PC-9 (cell line): ENCODE measurements at regions not wholly inside any gene's neighbourhood (a gene's known extent, or its start where the extent isn't known, plus 50 kb on each side); places are given as distances from the start of the nearest gene placed in this dataset.

Experiments
- BruUV-seq: library from RNA; stranded (reverse); fragments of 400-500 nt; replicated peaks from 2 replicates; lab custom pipeline; 2021; lab: Mats Ljungman, UMichigan
- CTCF ChIA-PET: fragments of 300-600 bp; sonication (Branson Sonifier 250); formaldehyde crosslinking; loops from one replicate; lab custom pipeline; 2022; ENCODE audit warnings: antibody characterized with exemption; lab: Charles Lee
- POLR2A ChIA-PET: fragments of 300-600 bp; sonication (Branson Sonifier 250); formaldehyde crosslinking; loops from one replicate; lab custom pipeline; 2022; ENCODE audit warnings: antibody characterized with exemption; ENCODE audit not compliant: unreplicated experiment; lab: Charles Lee
- DNase-seq, 2 experiments: peaks; one replicate each; pipeline versions ENCODE4 v3.0.0 to v3.0.0-alpha.2; 2015 to 2022; ENCODE audit warnings: mixed read lengths in 1 of 2
- H2AFZ ChIP-seq: fragments of 200-600 bp; sonication (generic); 2 replicates; pipeline ENCODE4 v1.8.1; 2017; ENCODE audit warnings: antibody characterized with exemption
- H3F3A ChIP-seq: fragments of 200-600 bp; sonication (generic); 2 replicates; pipeline ENCODE4 v1.8.1; 2017; ENCODE audit warnings: antibody characterized with exemption, mild to moderate bottlenecking, low read depth; ENCODE audit not compliant: insufficient read depth
- H3K27ac ChIP-seq: fragments of 200-600 bp; sonication (generic); 2 replicates; pipeline ENCODE4 v1.6.1; 2016; ENCODE audit warnings: mixed run types
- H3K27me3 ChIP-seq: fragments of 200-600 bp; sonication (generic); 2 replicates; pipeline ENCODE4 v1.6.1; 2016; ENCODE audit warnings: low read depth, mixed run types; ENCODE audit not compliant: insufficient read depth
- H3K36me3 ChIP-seq: fragments of 200-600 bp; sonication (generic); 2 replicates; pipeline ENCODE4 v1.6.1; 2016; ENCODE audit warnings: low read depth, mixed run types
- H3K4me1 ChIP-seq: fragments of 200-600 bp; sonication (generic); replicated peaks from 2 replicates; pipeline ENCODE4 v1.6.1; 2016; ENCODE audit warnings: mixed run types; ENCODE audit not compliant: insufficient read depth
- H3K4me2 ChIP-seq: fragments of 200-600 bp; sonication (generic); 2 replicates; pipeline ENCODE4 v1.6.1; 2017; ENCODE audit warnings: mixed run types
- H3K4me3 ChIP-seq: fragments of 200-600 bp; sonication (generic); 2 replicates; pipeline ENCODE4 v1.6.1; 2016; ENCODE audit warnings: mixed run types
- H3K79me2 ChIP-seq: fragments of 200-600 bp; sonication (generic); 2 replicates; pipeline ENCODE4 v1.6.1; 2017; ENCODE audit warnings: low read depth, mixed run types
- H3K9me2 ChIP-seq: fragments of 200-600 bp; sonication (generic); 2 replicates; pipeline ENCODE4 v1.8.1; 2017; ENCODE audit warnings: mild to moderate bottlenecking; ENCODE audit not compliant: insufficient read depth
- H3K9me3 ChIP-seq: fragments of 200-600 bp; sonication (generic); 2 replicates; pipeline ENCODE4 v1.8.1; 2016; ENCODE audit warnings: low read depth; ENCODE audit not compliant: insufficient read depth
- H4K20me1 ChIP-seq: fragments of 200-600 bp; sonication (generic); 2 replicates; pipeline ENCODE4 v1.8.1; 2017; ENCODE audit not compliant: insufficient read depth
- EZH2 ChIP-seq: fragments of 200-600 bp; sonication (generic); IDR thresholded peaks from 2 replicates; pipeline ENCODE4 v1.8.0; 2017; ENCODE audit warnings: antibody characterized with exemption, low read depth
- intact Hi-C: fragments of 100-400 bp; cut with micrococcal nuclease; formaldehyde crosslinking; loops from one replicate; pipeline ENCODE4 v1.10.0; 2022; ENCODE audit not compliant: unreplicated experiment
- TF ChIP-seq, protein P1 (sequence below): fragments of 200-600 bp; sonication (generic); conservative IDR thresholded peaks from 2 replicates; pipeline ENCODE4 v1.6.1; 2017; ENCODE audit warnings: mixed run types, antibody characterized with exemption, mild to moderate bottlenecking, moderate library complexity

GRCh38 chr14:66383771-66384170, 102.4 kb upstream of the CCDC196 start:
- H3F3A ChIP-seq, result peaks cover 10% of the 10 kb centered on the region
- intact Hi-C loops, result no loop called here
- no TSS peak for BruUV-seq
- H3K4me3 ChIP-seq, result no peak overlapping the region
- H3K9me3 ChIP-seq, result no peaks in the 10 kb centered on the region
- H3K4me1 ChIP-seq, result peaks cover 13% of the 10 kb centered on the region
- H2AFZ ChIP-seq, result no peak overlapping the region
- no peaks in the 10 kb centered on the region for H3K79me2 ChIP-seq
- ChIA-PET CTCF (no interaction called here), POLR2A (no interaction called here)
- no peak overlapping the region for H3K4me2 ChIP-seq
- H3K9me2 ChIP-seq, result 0 out of 2 replicates have a peak, but pooled peaks cover 4% of the 10 kb centered on the region
- no peak overlapping the region for H3K27ac ChIP-seq
- H3K27me3 ChIP-seq, result no peaks in the 10 kb centered on the region
- peak in 1 of 2 experiments; percentile 24 for DNase-seq
- TF ChIP-seq, protein P1, sequence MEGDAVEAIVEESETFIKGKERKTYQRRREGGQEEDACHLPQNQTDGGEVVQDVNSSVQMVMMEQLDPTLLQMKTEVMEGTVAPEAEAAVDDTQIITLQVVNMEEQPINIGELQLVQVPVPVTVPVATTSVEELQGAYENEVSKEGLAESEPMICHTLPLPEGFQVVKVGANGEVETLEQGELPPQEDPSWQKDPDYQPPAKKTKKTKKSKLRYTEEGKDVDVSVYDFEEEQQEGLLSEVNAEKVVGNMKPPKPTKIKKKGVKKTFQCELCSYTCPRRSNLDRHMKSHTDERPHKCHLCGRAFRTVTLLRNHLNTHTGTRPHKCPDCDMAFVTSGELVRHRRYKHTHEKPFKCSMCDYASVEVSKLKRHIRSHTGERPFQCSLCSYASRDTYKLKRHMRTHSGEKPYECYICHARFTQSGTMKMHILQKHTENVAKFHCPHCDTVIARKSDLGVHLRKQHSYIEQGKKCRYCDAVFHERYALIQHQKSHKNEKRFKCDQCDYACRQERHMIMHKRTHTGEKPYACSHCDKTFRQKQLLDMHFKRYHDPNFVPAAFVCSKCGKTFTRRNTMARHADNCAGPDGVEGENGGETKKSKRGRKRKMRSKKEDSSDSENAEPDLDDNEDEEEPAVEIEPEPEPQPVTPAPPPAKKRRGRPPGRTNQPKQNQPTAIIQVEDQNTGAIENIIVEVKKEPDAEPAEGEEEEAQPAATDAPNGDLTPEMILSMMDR, result no peak
- no peak for TF ChIP-seq EZH2
- no peaks in the 10 kb centered on the region for H4K20me1 ChIP-seq
- no peaks in the 10 kb centered on the region for H3K36me3 ChIP-seq

DNA sequence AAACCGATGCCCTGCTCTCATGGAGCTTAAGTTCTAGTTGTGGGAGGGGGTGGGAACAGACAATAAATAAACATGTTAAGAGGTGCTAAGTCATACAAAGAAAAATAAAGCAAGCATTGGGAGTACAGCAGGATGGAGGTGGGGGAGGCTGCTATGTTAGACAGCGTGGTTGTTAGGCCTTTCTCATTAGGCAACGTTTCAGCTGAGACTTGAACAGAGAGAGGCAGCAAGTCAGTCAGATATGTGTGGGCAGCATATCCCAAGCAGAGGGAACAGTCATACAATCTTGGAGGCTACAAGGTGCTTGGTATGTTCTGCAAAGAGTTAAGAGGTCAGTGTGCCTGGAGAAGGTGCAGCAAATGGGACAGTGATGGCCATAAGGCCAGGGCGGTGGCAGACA, 97.7 kb upstream of the CCDC196 start:
- H3K9me2 ChIP-seq, result 0 out of 2 replicates have a peak, but pooled peaks cover 4% of the 10 kb centered on the region
- TF ChIP-seq, protein P1, result no peak
- TF ChIP-seq EZH2, result no peak
- no peaks in the 10 kb centered on the region for H3K36me3 ChIP-seq
- intact Hi-C loops, result no loop called here
- ChIA-PET CTCF (no interaction called here), POLR2A (no interaction called here)
- BruUV-seq, result no TSS peak
- no peak overlapping the region for H3K27ac ChIP-seq
- H3F3A ChIP-seq, result no peaks in the 10 kb centered on the region
- H3K27me3 ChIP-seq, result 0 out of 2 replicates have a peak, but pooled peaks cover 4% of the 10 kb centered on the region
- H3K4me1 ChIP-seq, result no peaks in the 10 kb centered on the region
- no peaks in the 10 kb centered on the region for H3K9me3 ChIP-seq
- no peak overlapping the region for H3K4me2 ChIP-seq
- no peaks in the 10 kb centered on the region for H3K79me2 ChIP-seq
- H2AFZ ChIP-seq, result no peak overlapping the region
- no peaks in the 10 kb centered on the region for H4K20me1 ChIP-seq
- H3K4me3 ChIP-seq, result no peak overlapping the region
- DNase-seq, result no peak

GRCh38 chr14:66389481-66389880, 96.7 kb upstream of the CCDC196 start:
- Histone ChIP-seq H3K27ac (no peak overlapping the region), H3K4me3 (no peak overlapping the region), H4K20me1 (no peaks in the 10 kb centered on the region), H3K27me3 (0 out of 2 replicates have a peak, but pooled peaks cover 4% of the 10 kb centered on the region), H3K4me2 (no peak overlapping the region), H3K9me2 (0 out of 2 replicates have a peak, but pooled peaks cover 2% of the 10 kb centered on the region), H3K4me1 (no peaks in the 10 kb centered on the region), H3F3A (no peaks in the 10 kb centered on the region), H2AFZ (no peak overlapping the region), H3K79me2 (no peaks in the 10 kb centered on the region), H3K9me3 (no peaks in the 10 kb centered on the region), H3K36me3 (no peaks in the 10 kb centered on the region)
- peak in 1 of 2 experiments; percentile 2 for DNase-seq
- ChIA-PET POLR2A (no interaction called here), CTCF (no interaction called here)
- intact Hi-C loops, result no loop called here
- BruUV-seq, result no TSS peak
- no peak for TF ChIP-seq EZH2
